ENCODE measurements at regions not wholly inside any gene's neighbourhood (a gene's known extent, or its start where the extent isn't known, plus 50 kb on each side); places are given as distances from the start of the nearest gene placed in this dataset.

DNA sequence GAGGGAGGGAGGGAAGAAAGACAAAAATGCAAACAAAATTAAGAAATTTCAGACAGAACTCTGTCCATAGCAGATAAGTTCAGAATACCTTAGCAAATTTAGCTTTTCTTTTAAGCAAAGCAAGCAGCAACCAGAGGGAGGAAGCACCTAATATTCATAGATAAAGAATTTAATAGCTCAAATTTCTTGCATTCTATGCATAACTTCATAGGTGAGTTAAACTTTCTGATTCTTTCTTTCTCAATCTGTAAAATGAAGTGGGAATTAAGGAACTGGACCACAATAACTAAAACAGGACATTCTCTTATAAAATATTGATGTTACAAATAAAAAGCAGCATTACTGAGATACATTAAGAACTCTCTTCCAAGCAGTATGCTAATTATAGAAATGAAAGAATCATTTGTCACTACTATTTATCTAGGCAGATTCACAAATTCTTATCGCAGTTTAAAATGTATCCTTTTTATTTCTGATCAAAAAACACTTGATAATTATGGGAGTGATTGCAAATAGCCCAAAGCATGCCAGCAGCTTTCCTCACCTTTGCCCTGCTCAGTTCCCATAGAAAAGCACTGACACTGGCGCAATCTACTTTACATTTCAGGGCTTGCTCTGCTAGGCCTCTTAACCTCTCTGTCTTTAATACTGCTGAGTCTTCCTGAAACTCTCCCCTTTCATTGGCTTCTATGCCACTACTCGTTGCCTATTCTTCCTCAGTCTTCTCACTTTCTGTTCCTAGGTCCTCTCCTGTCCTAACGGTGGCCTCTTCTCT, 341.8 kb downstream of the PIK3R1 start:
- Histone ChIP-seq H3K4me3 (ENCODE audit: low read length) (no peak overlapping the region), H3K4me1 (ENCODE audit: control insufficient read depth, insufficient read depth, low read length) (no peaks in the 10 kb centered on the region), H3K27me3 (ENCODE audit: control insufficient read depth, insufficient read depth, low read length, poor library complexity, severe bottlenecking) (no peaks in the 10 kb centered on the region), H3K9me3 (ENCODE audit: control insufficient read depth, low read length) (peaks cover 6% of the 10 kb centered on the region), H3K9ac (ENCODE audit: extremely low read depth, low read length, poor library complexity, severe bottlenecking) (no peak overlapping the region), H3K36me3 (ENCODE audit: control insufficient read depth, insufficient read depth, low read length) (no peaks in the 10 kb centered on the region), H3K27ac (ENCODE audit: low read depth, low read length) (no peak overlapping the region)
- WGBS, 2 experiments (ENCODE audit: insufficient coverage in 1 of 2, insufficient read length in 1 of 2): 84 to 88% methylated on average over 3 to 4 of the region's 4 CpGs
- no peak for DNase-seq
- TF ChIP-seq, protein P1, sequence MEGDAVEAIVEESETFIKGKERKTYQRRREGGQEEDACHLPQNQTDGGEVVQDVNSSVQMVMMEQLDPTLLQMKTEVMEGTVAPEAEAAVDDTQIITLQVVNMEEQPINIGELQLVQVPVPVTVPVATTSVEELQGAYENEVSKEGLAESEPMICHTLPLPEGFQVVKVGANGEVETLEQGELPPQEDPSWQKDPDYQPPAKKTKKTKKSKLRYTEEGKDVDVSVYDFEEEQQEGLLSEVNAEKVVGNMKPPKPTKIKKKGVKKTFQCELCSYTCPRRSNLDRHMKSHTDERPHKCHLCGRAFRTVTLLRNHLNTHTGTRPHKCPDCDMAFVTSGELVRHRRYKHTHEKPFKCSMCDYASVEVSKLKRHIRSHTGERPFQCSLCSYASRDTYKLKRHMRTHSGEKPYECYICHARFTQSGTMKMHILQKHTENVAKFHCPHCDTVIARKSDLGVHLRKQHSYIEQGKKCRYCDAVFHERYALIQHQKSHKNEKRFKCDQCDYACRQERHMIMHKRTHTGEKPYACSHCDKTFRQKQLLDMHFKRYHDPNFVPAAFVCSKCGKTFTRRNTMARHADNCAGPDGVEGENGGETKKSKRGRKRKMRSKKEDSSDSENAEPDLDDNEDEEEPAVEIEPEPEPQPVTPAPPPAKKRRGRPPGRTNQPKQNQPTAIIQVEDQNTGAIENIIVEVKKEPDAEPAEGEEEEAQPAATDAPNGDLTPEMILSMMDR (conservative IDR thresholded peaks at IDR 0.05): no peak
- no peak overlapping the region for H3K4me3 Mint-ChIP-seq
- no peaks in the 10 kb centered on the region for H3K36me3 Mint-ChIP-seq (ENCODE audit: low read depth)
- no peak overlapping the region for H3K27ac Mint-ChIP-seq
- no peaks in the 10 kb centered on the region for H3K4me1 Mint-ChIP-seq
- no peaks in the 10 kb centered on the region for H3K27me3 Mint-ChIP-seq (ENCODE audit: insufficient read depth)
- no peaks in the 10 kb centered on the region for H3K9me3 Mint-ChIP-seq

DNA sequence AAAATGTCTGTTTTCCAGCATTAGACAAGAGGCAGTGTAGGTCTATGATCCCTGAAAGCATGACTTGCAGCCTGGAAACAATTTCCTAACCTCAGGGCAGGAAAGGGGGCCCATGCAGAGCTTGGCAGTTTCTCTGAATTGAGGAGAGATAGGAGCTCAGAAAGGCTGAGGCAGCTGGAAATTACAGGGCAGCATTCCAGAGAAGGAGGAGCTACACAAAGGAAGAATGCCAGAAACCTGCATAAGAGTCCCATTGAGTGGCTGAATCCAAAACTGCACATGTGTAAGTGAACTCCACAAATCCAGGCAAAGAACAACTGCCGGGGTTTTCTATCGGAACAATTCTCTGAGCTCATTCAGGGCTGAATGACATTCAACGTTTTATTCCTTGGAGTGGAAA, 346.8 kb downstream of the PIK3R1 start:
- no peak overlapping the region for H3K27ac Mint-ChIP-seq
- H3K36me3 Mint-ChIP-seq (ENCODE audit: low read depth): no peaks in the 10 kb centered on the region

DNA sequence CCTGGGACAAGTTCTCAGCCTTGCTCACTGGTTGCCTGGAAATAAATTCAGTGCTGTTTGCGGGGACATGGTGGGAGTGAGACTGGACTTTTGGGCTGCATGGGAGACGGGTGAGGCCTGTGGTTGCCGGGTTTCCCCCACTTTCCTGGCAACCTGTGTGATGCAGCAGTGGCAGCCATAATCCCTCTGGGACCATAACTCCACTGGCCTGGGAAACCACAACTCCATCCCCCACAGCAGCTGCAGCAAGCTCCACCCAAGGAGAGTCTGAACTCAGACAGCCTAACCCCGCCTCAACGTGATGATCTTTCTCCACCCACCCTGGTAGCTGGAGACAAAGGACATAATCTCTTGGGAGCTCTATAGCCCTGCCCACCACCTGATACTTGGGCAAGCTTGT, 349.9 kb downstream of the PIK3R1 start:
- no peaks in the 10 kb centered on the region for H3K4me1 Mint-ChIP-seq
- Histone ChIP-seq H3K27ac (ENCODE audit: low read depth, low read length) (no peak overlapping the region), H3K9ac (ENCODE audit: extremely low read depth, low read length, poor library complexity, severe bottlenecking) (no peak overlapping the region), H3K4me3 (ENCODE audit: low read length) (no peak overlapping the region), H3K27me3 (ENCODE audit: control insufficient read depth, insufficient read depth, low read length, poor library complexity, severe bottlenecking) (no peaks in the 10 kb centered on the region), H3K4me1 (ENCODE audit: control insufficient read depth, insufficient read depth, low read length) (no peaks in the 10 kb centered on the region), H3K9me3 (ENCODE audit: control insufficient read depth, low read length) (peaks cover 18% of the 10 kb centered on the region), H3K36me3 (ENCODE audit: control insufficient read depth, insufficient read depth, low read length) (no peaks in the 10 kb centered on the region)
- peak; percentile 51 for DNase-seq
- no peaks in the 10 kb centered on the region for H3K36me3 Mint-ChIP-seq (ENCODE audit: low read depth)
- H3K27ac Mint-ChIP-seq: no peak overlapping the region
- no peaks in the 10 kb centered on the region for H3K9me3 Mint-ChIP-seq
- TF ChIP-seq, protein P1 (conservative IDR thresholded peaks at IDR 0.05): no peak
- 92 to 100% methylated on average over 1 to 5 of the region's 5 CpGs for WGBS, 2 experiments (ENCODE audit: insufficient coverage in 1 of 2, insufficient read length in 1 of 2)
- H3K27me3 Mint-ChIP-seq (ENCODE audit: insufficient read depth): no peaks in the 10 kb centered on the region
- H3K4me3 Mint-ChIP-seq: no peak overlapping the region

More for the DNA sequence above, 346.8 kb downstream of the PIK3R1 start:
- 97 to 100% methylated on average over 1 to 3 of the region's 3 CpGs for WGBS, 2 experiments (ENCODE audit: insufficient coverage in 1 of 2, insufficient read length in 1 of 2)
- H3K4me3 Mint-ChIP-seq: no peak overlapping the region
- H3K4me1 Mint-ChIP-seq: no peaks in the 10 kb centered on the region
- no peak for DNase-seq
- no peaks in the 10 kb centered on the region for H3K27me3 Mint-ChIP-seq (ENCODE audit: insufficient read depth)
- Histone ChIP-seq H3K27me3 (ENCODE audit: control insufficient read depth, insufficient read depth, low read length, poor library complexity, severe bottlenecking) (no peaks in the 10 kb centered on the region), H3K9me3 (ENCODE audit: control insufficient read depth, low read length) (peaks cover 24% of the 10 kb centered on the region), H3K4me3 (ENCODE audit: low read length) (no peak overlapping the region), H3K9ac (ENCODE audit: extremely low read depth, low read length, poor library complexity, severe bottlenecking) (no peak overlapping the region), H3K36me3 (ENCODE audit: control insufficient read depth, insufficient read depth, low read length) (no peaks in the 10 kb centered on the region), H3K27ac (ENCODE audit: low read depth, low read length) (no peak overlapping the region), H3K4me1 (ENCODE audit: control insufficient read depth, insufficient read depth, low read length) (no peaks in the 10 kb centered on the region)
- TF ChIP-seq, protein P1 (conservative IDR thresholded peaks at IDR 0.05): no peak
- no peaks in the 10 kb centered on the region for H3K9me3 Mint-ChIP-seq
